ENCODE measurements at regions not wholly inside any gene's neighbourhood (a gene's known extent, or its start where the extent isn't known, plus 50 kb on each side); places are given as distances from the start of the nearest gene placed in this dataset.
"Not testable (repeated sequence)": the region's sequence is repeated elsewhere in the genome, so short reads cannot be mapped to it uniquely, and the experiment has no call there.

GRCh38 chr2:123522498-123522897 is 502.6 kb upstream of the CNTNAP5 start:
- not testable (repeated sequence) for TF ChIP-seq CTCF (conservative IDR thresholded peaks at IDR 0.05); EZH2 (IDR thresholded peaks at IDR 0.05; ENCODE audit: low read depth)

Measured in PC-9 (cell line).